ENCODE measurements at regions not wholly inside any gene's neighbourhood (a gene's known extent, or its start where the extent isn't known, plus 50 kb on each side); places are given as distances from the start of the nearest gene placed in this dataset.

DNA sequence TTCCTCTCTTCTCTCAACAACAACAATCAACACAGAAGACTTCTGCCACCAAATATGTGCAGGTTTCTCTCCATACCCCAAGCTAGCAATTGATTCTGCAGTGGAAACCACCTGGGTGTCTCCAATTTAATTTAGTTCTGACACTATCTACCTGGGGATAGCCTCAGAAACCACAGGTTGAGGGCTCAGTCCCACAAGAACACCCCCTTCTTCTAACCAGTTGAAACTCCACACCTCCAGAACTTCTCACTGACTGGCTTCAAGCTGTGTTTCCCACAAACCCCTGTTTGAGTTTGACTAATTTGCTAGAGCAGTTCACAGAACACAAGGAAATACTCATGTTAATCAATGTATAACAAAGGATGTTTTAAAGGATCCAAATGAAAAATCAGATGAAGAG, 52.5 kb upstream of the SPTLC3 start:
- TF ChIP-seq, protein P1, sequence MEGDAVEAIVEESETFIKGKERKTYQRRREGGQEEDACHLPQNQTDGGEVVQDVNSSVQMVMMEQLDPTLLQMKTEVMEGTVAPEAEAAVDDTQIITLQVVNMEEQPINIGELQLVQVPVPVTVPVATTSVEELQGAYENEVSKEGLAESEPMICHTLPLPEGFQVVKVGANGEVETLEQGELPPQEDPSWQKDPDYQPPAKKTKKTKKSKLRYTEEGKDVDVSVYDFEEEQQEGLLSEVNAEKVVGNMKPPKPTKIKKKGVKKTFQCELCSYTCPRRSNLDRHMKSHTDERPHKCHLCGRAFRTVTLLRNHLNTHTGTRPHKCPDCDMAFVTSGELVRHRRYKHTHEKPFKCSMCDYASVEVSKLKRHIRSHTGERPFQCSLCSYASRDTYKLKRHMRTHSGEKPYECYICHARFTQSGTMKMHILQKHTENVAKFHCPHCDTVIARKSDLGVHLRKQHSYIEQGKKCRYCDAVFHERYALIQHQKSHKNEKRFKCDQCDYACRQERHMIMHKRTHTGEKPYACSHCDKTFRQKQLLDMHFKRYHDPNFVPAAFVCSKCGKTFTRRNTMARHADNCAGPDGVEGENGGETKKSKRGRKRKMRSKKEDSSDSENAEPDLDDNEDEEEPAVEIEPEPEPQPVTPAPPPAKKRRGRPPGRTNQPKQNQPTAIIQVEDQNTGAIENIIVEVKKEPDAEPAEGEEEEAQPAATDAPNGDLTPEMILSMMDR (IDR thresholded peaks at IDR 0.05; ENCODE audit: poor library complexity) = no peak
- TF ChIP-seq EZH2phosphoT487 (IDR thresholded peaks at IDR 0.05; ENCODE audit: low read depth, severe bottlenecking, unreplicated experiment) (no peak), EZH2 (IDR thresholded peaks at IDR 0.05; ENCODE audit: borderline replicate concordance) (no peak)

All from hepatocyte (in vitro differentiated cells).